Fibroblast of lung (primary cell): ENCODE measurements at regions not wholly inside any gene's neighbourhood (a gene's known extent, or its start where the extent isn't known, plus 50 kb on each side); places are given as distances from the start of the nearest gene placed in this dataset.

Source experiments
- DNase-seq, 2 donors: peaks; one replicate each; pipeline versions ENCODE4 v3.0.0 to v3.0.0-alpha.2; 2010; ENCODE audit warnings: low read depth in 2 of 2
- H2AFZ ChIP-seq: 2 replicates; pipeline ENCODE4 v1.5.1; 2012; ENCODE audit warnings: low read length, control low read depth, inconsistent platforms
- H3K27ac ChIP-seq: 2 replicates; pipeline ENCODE4 v1.5.1; 2011; ENCODE audit warnings: low read length, control low read depth; ENCODE audit not compliant: insufficient read depth
- H3K27me3 ChIP-seq: 2 replicates; pipeline ENCODE4 v1.5.1; 2011; ENCODE audit warnings: mild to moderate bottlenecking, low read length; ENCODE audit not compliant: control insufficient read depth, insufficient read depth
- H3K36me3 ChIP-seq: 2 replicates; pipeline ENCODE4 v1.5.1; 2011; ENCODE audit warnings: low read length; ENCODE audit not compliant: control insufficient read depth, insufficient read depth
- H3K4me1 ChIP-seq: 2 replicates; pipeline ENCODE4 v1.5.1; 2011; ENCODE audit warnings: low read length; ENCODE audit not compliant: control insufficient read depth, insufficient read depth; ENCODE audit errors: extremely low read depth
- H3K4me2 ChIP-seq: 2 replicates; pipeline ENCODE4 v1.5.1; 2011; ENCODE audit warnings: low read length, control low read depth; ENCODE audit not compliant: insufficient read depth; ENCODE audit errors: extremely low read depth
- H3K4me3 ChIP-seq, 4 experiments: fragments of 200-600 bp in 1 of 4; sonication (generic) in 1 of 4; replicated peaks in 1 of 4; 2 replicates each; pipeline ENCODE4 v1.5.1; 2011 to 2016; ENCODE audit warnings: low read length in 4 of 4, low read depth in 3 of 4, mild to moderate bottlenecking in 3 of 4, control low read depth in 2 of 4, inconsistent platforms in 1 of 4, mixed read lengths in 1 of 4; ENCODE audit not compliant: insufficient read depth in 1 of 4; ENCODE audit errors: control extremely low read depth in 1 of 4
- H3K79me2 ChIP-seq: 2 replicates; pipeline ENCODE4 v1.5.1; 2012; ENCODE audit warnings: mild to moderate bottlenecking, low read length, inconsistent platforms; ENCODE audit not compliant: control insufficient read depth, insufficient read depth
- H3K9ac ChIP-seq: 2 replicates; pipeline ENCODE4 v1.5.1; 2011; ENCODE audit warnings: mild to moderate bottlenecking, low read length, control low read depth; ENCODE audit not compliant: insufficient read depth
- H3K9me3 ChIP-seq: 2 replicates; pipeline ENCODE4 v1.5.1; 2012; ENCODE audit warnings: low read depth, low read length; ENCODE audit not compliant: control insufficient read depth, insufficient read depth
- H4K20me1 ChIP-seq: 2 replicates; pipeline ENCODE4 v1.5.1; 2011; ENCODE audit warnings: low read length; ENCODE audit not compliant: control insufficient read depth, insufficient read depth; ENCODE audit errors: extremely low read depth
- EZH2 ChIP-seq: IDR thresholded peaks from 2 replicates; pipeline ENCODE4 v1.5.1; 2012; ENCODE audit warnings: low read length, control low read depth, mild to moderate bottlenecking; ENCODE audit errors: missing control alignments
- TF ChIP-seq, protein P1 (sequence below), 2 donors: IDR thresholded peaks in 1 of 2; conservative IDR thresholded peaks in 1 of 2; 1 replicate in 1 of 2; 2 replicates in 1 of 2; pipeline ENCODE4 v1.5.1; 2011 to 2012; ENCODE audit warnings: low read length in 2 of 2, control low read depth in 1 of 2, inconsistent platforms in 1 of 2, low read depth in 1 of 2, mild to moderate bottlenecking in 1 of 2

DNA sequence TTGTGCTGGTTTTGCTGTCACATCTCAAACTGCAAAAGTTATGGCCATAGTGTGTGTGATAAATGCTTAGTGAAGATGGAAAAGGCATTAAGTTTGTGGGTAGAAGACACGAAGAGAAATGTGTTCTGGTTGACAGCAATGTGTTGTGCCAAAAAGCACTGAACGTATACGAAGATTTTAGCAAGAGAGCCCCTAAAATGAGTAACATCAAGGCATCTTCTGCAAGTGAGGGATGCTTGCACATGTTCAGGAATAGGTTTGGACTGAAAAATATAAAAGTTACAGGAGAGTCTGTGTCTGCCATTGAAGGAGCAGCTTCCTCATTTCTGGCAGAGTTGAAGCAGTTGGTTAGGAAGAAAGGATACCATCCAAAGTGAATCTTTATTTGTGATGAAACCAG lies 167.1 kb downstream of the ADAMTS15 start:
- peaks cover 10% of the 10 kb centered on the region for H3K4me1 ChIP-seq
- H4K20me1 ChIP-seq, result no peaks in the 10 kb centered on the region
- no peaks in the 10 kb centered on the region for H3K27me3 ChIP-seq
- no peak for DNase-seq
- no peak for TF ChIP-seq EZH2
- TF ChIP-seq, protein P1, sequence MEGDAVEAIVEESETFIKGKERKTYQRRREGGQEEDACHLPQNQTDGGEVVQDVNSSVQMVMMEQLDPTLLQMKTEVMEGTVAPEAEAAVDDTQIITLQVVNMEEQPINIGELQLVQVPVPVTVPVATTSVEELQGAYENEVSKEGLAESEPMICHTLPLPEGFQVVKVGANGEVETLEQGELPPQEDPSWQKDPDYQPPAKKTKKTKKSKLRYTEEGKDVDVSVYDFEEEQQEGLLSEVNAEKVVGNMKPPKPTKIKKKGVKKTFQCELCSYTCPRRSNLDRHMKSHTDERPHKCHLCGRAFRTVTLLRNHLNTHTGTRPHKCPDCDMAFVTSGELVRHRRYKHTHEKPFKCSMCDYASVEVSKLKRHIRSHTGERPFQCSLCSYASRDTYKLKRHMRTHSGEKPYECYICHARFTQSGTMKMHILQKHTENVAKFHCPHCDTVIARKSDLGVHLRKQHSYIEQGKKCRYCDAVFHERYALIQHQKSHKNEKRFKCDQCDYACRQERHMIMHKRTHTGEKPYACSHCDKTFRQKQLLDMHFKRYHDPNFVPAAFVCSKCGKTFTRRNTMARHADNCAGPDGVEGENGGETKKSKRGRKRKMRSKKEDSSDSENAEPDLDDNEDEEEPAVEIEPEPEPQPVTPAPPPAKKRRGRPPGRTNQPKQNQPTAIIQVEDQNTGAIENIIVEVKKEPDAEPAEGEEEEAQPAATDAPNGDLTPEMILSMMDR (conservative IDR thresholded peaks at IDR 0.05 in 1 of 2, IDR thresholded peaks at IDR 0.05 in 1 of 2; ENCODE audit: low read depth in 1 of 2, low read length in 2 of 2), result no peak
- H3K4me3 ChIP-seq, result no peak overlapping the region
- no peaks in the 10 kb centered on the region for H3K36me3 ChIP-seq
- H2AFZ ChIP-seq, result no peak overlapping the region
- H3K9me3 ChIP-seq, result no peaks in the 10 kb centered on the region
- H3K79me2 ChIP-seq, result no peaks in the 10 kb centered on the region
- H3K27ac ChIP-seq, result no peak overlapping the region
- no peak overlapping the region for H3K4me2 ChIP-seq
- no peak overlapping the region for H3K9ac ChIP-seq

GRCh38 chr11:130616573-130616972 lies 168.1 kb downstream of the ADAMTS15 start:
- Histone ChIP-seq H3K9me3 (no peaks in the 10 kb centered on the region), H3K27me3 (no peaks in the 10 kb centered on the region), H3K4me1 (peaks cover 8% of the 10 kb centered on the region), H2AFZ (no peak overlapping the region), H3K4me3 (no peak overlapping the region), H3K4me2 (no peak overlapping the region), H3K79me2 (no peaks in the 10 kb centered on the region), H4K20me1 (no peaks in the 10 kb centered on the region), H3K9ac (no peak overlapping the region), H3K27ac (no peak overlapping the region), H3K36me3 (no peaks in the 10 kb centered on the region)
- TF ChIP-seq, protein P1 (conservative IDR thresholded peaks at IDR 0.05 in 1 of 2, IDR thresholded peaks at IDR 0.05 in 1 of 2; ENCODE audit: low read depth in 1 of 2, low read length in 2 of 2), result no peak
- no peak for TF ChIP-seq EZH2
- DNase-seq, result no peak

GRCh38 chr11:130617001-130617400 lies 168.6 kb downstream of the ADAMTS15 start:
- H3K4me3 ChIP-seq, result no peak overlapping the region
- no peak for DNase-seq
- H3K36me3 ChIP-seq, result no peaks in the 10 kb centered on the region
- no peak overlapping the region for H3K4me2 ChIP-seq
- H3K79me2 ChIP-seq, result no peaks in the 10 kb centered on the region
- no peak for TF ChIP-seq EZH2
- TF ChIP-seq, protein P1 (conservative IDR thresholded peaks at IDR 0.05 in 1 of 2, IDR thresholded peaks at IDR 0.05 in 1 of 2; ENCODE audit: low read depth in 1 of 2, low read length in 2 of 2), result no peak
- H3K27me3 ChIP-seq, result no peaks in the 10 kb centered on the region
- H3K4me1 ChIP-seq, result peaks cover 6% of the 10 kb centered on the region
- H3K9me3 ChIP-seq, result no peaks in the 10 kb centered on the region
- no peak overlapping the region for H3K9ac ChIP-seq
- no peaks in the 10 kb centered on the region for H4K20me1 ChIP-seq
- H2AFZ ChIP-seq, result no peak overlapping the region
- H3K27ac ChIP-seq, result no peak overlapping the region
